Tibial nerve (tissue), 4 donors: ENCODE measurements at regions not wholly inside any gene's neighbourhood (a gene's known extent, or its start where the extent isn't known, plus 50 kb on each side); places are given as distances from the start of the nearest gene placed in this dataset.

Experiments used
- EP300 ChIP-seq, 2 donors: sonication (generic); formaldehyde crosslinking; IDR thresholded peaks; one replicate each; pipeline ENCODE4 v1.6.1; 2017; ENCODE audit warnings: antibody characterized with exemption in 2 of 2, mild to moderate bottlenecking in 1 of 2
- POLR2A ChIP-seq, 2 donors: fragments of 450-650 bp; IDR thresholded peaks; one replicate each; pipeline ENCODE4 v1.6.1; 2017; ENCODE audit warnings: antibody characterized with exemption in 2 of 2, mild to moderate bottlenecking in 2 of 2, moderate library complexity in 2 of 2
- TF ChIP-seq, protein P1 (sequence below), 5 experiments: fragments of 200-600 bp in 3 of 5; fragments of 450-650 bp in 2 of 5; sonication (generic) in 3 of 5; IDR thresholded peaks; one replicate each; pipeline ENCODE4 v1.5.1; 2016 to 2019; ENCODE audit warnings: antibody characterized with exemption in 5 of 5, mild to moderate bottlenecking in 3 of 5, moderate library complexity in 2 of 5

DNA sequence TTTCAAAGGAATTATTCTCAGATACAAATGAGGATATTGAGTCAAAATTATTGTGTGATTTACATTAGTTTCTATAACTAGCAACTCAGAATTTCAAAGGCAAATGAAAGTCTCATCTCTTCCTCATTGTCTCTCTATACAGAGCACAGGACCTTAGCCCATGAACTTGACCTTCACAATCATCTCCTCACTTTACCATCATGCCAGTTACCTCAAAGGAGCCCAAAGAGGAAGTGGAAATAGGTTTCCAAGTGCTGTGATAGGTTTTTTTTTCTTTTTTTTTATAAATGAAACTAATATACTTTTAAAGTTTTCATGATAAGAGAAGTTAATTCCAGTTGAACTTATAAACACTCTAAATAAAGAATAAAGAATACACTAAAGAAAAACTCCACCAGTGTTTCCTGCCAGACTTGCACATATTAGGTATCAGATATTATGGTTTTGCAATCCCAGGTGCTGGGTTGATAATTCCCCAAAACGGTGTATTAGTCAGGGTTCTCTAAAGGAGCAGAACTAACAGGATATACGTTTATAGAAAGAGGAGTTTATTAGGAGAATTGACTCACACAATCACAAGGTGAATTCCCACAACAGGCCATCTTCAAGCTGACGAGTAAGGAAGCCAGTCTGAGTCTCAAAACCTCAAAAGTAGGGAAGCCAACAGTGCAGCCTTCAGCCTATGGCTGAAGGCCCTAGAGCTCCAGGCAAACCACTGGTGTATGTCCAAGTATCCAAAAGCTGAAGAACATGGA, 50.1 kb upstream of the ADAMTS16 start:
- TF ChIP-seq, protein P1, sequence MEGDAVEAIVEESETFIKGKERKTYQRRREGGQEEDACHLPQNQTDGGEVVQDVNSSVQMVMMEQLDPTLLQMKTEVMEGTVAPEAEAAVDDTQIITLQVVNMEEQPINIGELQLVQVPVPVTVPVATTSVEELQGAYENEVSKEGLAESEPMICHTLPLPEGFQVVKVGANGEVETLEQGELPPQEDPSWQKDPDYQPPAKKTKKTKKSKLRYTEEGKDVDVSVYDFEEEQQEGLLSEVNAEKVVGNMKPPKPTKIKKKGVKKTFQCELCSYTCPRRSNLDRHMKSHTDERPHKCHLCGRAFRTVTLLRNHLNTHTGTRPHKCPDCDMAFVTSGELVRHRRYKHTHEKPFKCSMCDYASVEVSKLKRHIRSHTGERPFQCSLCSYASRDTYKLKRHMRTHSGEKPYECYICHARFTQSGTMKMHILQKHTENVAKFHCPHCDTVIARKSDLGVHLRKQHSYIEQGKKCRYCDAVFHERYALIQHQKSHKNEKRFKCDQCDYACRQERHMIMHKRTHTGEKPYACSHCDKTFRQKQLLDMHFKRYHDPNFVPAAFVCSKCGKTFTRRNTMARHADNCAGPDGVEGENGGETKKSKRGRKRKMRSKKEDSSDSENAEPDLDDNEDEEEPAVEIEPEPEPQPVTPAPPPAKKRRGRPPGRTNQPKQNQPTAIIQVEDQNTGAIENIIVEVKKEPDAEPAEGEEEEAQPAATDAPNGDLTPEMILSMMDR (IDR thresholded peaks at IDR 0.05), result no peak
- no peak for TF ChIP-seq EP300 (IDR thresholded peaks at IDR 0.05)
- TF ChIP-seq POLR2A (IDR thresholded peaks at IDR 0.05), result no peak
